Keratinocyte (primary cell): ENCODE measurements at regions not wholly inside any gene's neighbourhood (a gene's known extent, or its start where the extent isn't known, plus 50 kb on each side); places are given as distances from the start of the nearest gene placed in this dataset.

ENCODE experiments used
- DNase-seq: peaks from one replicate; pipeline ENCODE4 v3.0.0-alpha.2; 2011; ENCODE audit warnings: low read depth, missing footprints, low spot score
- FAIRE-seq: peaks from 2 replicates; lab custom pipeline; 2011; peaks lifted over from hg19 to GRCh38; lab: Jason Lieb, UNC
- H2AFZ ChIP-seq: 2 replicates; pipeline ENCODE4 v1.6.0; 2012; ENCODE audit warnings: low read length, control low read depth, inconsistent platforms; ENCODE audit not compliant: control insufficient read depth
- H3K27ac ChIP-seq: 2 replicates; pipeline ENCODE4 v1.5.1; 2011; ENCODE audit warnings: low read length; ENCODE audit not compliant: control insufficient read depth, insufficient read depth
- H3K27me3 ChIP-seq: 3 replicates; pipeline ENCODE4 v1.6.0; 2011; ENCODE audit warnings: low read length; ENCODE audit not compliant: control insufficient read depth, insufficient read depth; ENCODE audit errors: extremely low read depth
- H3K36me3 ChIP-seq, 2 experiments: 2 replicates in 1 of 2; 3 replicates in 1 of 2; pipeline ENCODE4 v1.5.1; 2011; ENCODE audit warnings: low read length in 2 of 2, mild to moderate bottlenecking in 1 of 2; ENCODE audit not compliant: control insufficient read depth in 2 of 2, insufficient read depth in 2 of 2; ENCODE audit errors: extremely low read depth in 1 of 2
- H3K4me1 ChIP-seq: 3 replicates; pipeline ENCODE4 v1.5.1; 2011; ENCODE audit warnings: low read length; ENCODE audit not compliant: control insufficient read depth, insufficient read depth; ENCODE audit errors: extremely low read depth
- H3K4me2 ChIP-seq: 3 replicates; pipeline ENCODE4 v1.6.0; 2011; ENCODE audit warnings: low read depth, low read length; ENCODE audit not compliant: control insufficient read depth, insufficient read depth; ENCODE audit errors: extremely low read depth
- H3K4me3 ChIP-seq, 3 experiments: fragments of 200-600 bp in 1 of 3; sonication (generic) in 1 of 3; 2 replicates in 2 of 3; 3 replicates in 1 of 3; pipeline ENCODE4 v1.5.1; 2011 to 2016; ENCODE audit warnings: low read length in 3 of 3, mild to moderate bottlenecking in 3 of 3, control low read depth in 2 of 3, inconsistent platforms in 1 of 3, low read depth in 1 of 3, mixed read lengths in 1 of 3, mixed run types in 1 of 3, moderate library complexity in 1 of 3; ENCODE audit not compliant: control insufficient read depth in 2 of 3, insufficient read depth in 2 of 3; ENCODE audit errors: extremely low read depth in 1 of 3
- H3K79me2 ChIP-seq: 2 replicates; pipeline ENCODE4 v1.6.0; 2012; ENCODE audit warnings: low read length; ENCODE audit not compliant: control insufficient read depth, insufficient read depth
- H3K9ac ChIP-seq: 3 replicates; pipeline ENCODE4 v1.6.0; 2011; ENCODE audit warnings: low read length; ENCODE audit not compliant: control insufficient read depth, insufficient read depth; ENCODE audit errors: extremely low read depth
- H3K9me1 ChIP-seq: 3 replicates; pipeline ENCODE4 v1.6.0; 2011; ENCODE audit warnings: low read length; ENCODE audit not compliant: control insufficient read depth, insufficient read depth; ENCODE audit errors: extremely low read depth
- H3K9me3 ChIP-seq: 2 replicates; pipeline ENCODE4 v1.5.1; 2012; ENCODE audit warnings: low read depth, low read length; ENCODE audit not compliant: control insufficient read depth
- H4K20me1 ChIP-seq: 3 replicates; pipeline ENCODE4 v1.6.0; 2011; ENCODE audit warnings: low read length; ENCODE audit not compliant: control insufficient read depth, insufficient read depth; ENCODE audit errors: extremely low read depth
- EZH2 ChIP-seq: IDR thresholded peaks from one replicate; pipeline ENCODE4 v1.6.1; 2012; ENCODE audit warnings: inconsistent platforms, mild to moderate bottlenecking, low read length, moderate library complexity
- dilution Hi-C: fragments of 300-500 bp; cut with MboI; formaldehyde crosslinking; loops from one replicate; pipeline ENCODE4 v1.7.0; 2020; ENCODE audit warnings: low sequenced_read_pairs; ENCODE audit not compliant: extremely low pct_ligation_motif_present
- TF ChIP-seq, protein P1 (sequence below), 3 experiments: IDR thresholded peaks in 1 of 3; conservative IDR thresholded peaks in 1 of 3; optimal IDR thresholded peaks in 1 of 3; 2 replicates in 2 of 3; 3 replicates in 1 of 3; pipeline versions ENCODE3 to v1.5.1; 2011; ENCODE audit warnings: low read length in 3 of 3, mild to moderate bottlenecking in 3 of 3, moderate library complexity in 2 of 3, control low read depth in 1 of 3, inconsistent platforms in 1 of 3; ENCODE audit not compliant: insufficient read depth in 2 of 3; ENCODE audit errors: extremely low read depth in 1 of 3

DNA sequence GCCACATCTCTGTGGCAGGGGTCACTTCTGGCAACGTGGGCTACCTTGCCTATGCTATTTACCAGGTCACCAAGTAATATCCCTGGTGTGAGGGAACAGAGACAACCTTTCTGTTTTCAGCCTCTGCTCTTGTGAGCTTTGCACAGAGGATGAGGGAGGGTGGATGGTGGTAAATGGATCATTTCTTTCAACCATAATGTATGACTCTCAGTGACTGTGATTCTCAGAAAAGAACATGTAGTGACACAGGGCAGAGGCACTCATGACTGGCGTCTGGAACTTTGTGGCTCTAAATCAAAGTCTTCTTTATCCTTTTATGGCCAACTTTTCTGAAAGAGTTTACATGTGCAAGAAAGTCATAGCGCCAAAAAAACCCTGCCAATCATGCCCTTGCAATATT is 153.5 kb upstream of the USP24 start:
- TF ChIP-seq EZH2 = no peak

DNA sequence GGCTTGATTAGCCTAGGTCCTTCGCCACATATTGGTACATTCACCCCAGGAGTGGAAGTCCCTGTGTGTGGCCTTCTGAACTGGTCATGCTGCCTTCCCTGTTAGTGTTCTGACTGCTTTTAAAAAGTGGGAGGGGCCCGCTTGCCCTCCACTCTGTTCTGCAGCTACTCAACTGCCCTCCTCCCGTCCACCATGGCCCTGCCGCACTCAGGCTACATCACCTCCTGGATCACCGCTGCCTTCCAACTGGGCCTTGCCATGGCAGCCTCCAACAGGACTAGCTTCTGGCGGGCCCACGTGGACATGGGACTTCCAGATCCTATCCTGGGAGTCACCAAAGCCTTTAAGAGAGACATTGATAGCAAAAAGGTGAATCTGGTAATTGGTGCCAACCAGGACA is 152.1 kb upstream of the USP24 start:
- no peak overlapping the region for H3K4me3 ChIP-seq
- no peaks in the 10 kb centered on the region for H4K20me1 ChIP-seq
- DNase-seq = no peak
- H3K4me1 ChIP-seq = no peaks in the 10 kb centered on the region
- H3K79me2 ChIP-seq = no peaks in the 10 kb centered on the region
- no peaks in the 10 kb centered on the region for H3K9me1 ChIP-seq
- H3K27me3 ChIP-seq = no peaks in the 10 kb centered on the region
- H3K9me3 ChIP-seq = no peaks in the 10 kb centered on the region
- no peak overlapping the region for H3K9ac ChIP-seq
- no peak overlapping the region for H3K4me2 ChIP-seq
- no peak overlapping the region for H2AFZ ChIP-seq
- H3K36me3 ChIP-seq = no peaks in the 10 kb centered on the region
- no peak overlapping the region for H3K27ac ChIP-seq
- dilution Hi-C loops = no loop called here
- TF ChIP-seq, protein P1, sequence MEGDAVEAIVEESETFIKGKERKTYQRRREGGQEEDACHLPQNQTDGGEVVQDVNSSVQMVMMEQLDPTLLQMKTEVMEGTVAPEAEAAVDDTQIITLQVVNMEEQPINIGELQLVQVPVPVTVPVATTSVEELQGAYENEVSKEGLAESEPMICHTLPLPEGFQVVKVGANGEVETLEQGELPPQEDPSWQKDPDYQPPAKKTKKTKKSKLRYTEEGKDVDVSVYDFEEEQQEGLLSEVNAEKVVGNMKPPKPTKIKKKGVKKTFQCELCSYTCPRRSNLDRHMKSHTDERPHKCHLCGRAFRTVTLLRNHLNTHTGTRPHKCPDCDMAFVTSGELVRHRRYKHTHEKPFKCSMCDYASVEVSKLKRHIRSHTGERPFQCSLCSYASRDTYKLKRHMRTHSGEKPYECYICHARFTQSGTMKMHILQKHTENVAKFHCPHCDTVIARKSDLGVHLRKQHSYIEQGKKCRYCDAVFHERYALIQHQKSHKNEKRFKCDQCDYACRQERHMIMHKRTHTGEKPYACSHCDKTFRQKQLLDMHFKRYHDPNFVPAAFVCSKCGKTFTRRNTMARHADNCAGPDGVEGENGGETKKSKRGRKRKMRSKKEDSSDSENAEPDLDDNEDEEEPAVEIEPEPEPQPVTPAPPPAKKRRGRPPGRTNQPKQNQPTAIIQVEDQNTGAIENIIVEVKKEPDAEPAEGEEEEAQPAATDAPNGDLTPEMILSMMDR (optimal IDR thresholded peaks at IDR 0.05 in 1 of 3, IDR thresholded peaks at IDR 0.05 in 1 of 3, conservative IDR thresholded peaks at IDR 0.05 in 1 of 3; ENCODE audit: extremely low read depth in 1 of 3, insufficient read depth in 2 of 3, low read length in 3 of 3) = no peak
- no peak for TF ChIP-seq EZH2
- FAIRE-seq = no peak

More for the DNA sequence above, 153.5 kb upstream of the USP24 start:
- no peaks in the 10 kb centered on the region for H3K36me3 ChIP-seq
- DNase-seq = no peak
- H3K4me1 ChIP-seq = no peaks in the 10 kb centered on the region
- H3K4me2 ChIP-seq = no peak overlapping the region
- H3K27me3 ChIP-seq = no peaks in the 10 kb centered on the region
- no peak for FAIRE-seq
- dilution Hi-C loops = no loop called here
- no peaks in the 10 kb centered on the region for H4K20me1 ChIP-seq
- H3K9me1 ChIP-seq = no peaks in the 10 kb centered on the region
- H3K79me2 ChIP-seq = no peaks in the 10 kb centered on the region
- H2AFZ ChIP-seq = no peak overlapping the region
- no peaks in the 10 kb centered on the region for H3K9me3 ChIP-seq
- H3K4me3 ChIP-seq = no peak overlapping the region
- no peak overlapping the region for H3K27ac ChIP-seq
- no peak overlapping the region for H3K9ac ChIP-seq

DNA sequence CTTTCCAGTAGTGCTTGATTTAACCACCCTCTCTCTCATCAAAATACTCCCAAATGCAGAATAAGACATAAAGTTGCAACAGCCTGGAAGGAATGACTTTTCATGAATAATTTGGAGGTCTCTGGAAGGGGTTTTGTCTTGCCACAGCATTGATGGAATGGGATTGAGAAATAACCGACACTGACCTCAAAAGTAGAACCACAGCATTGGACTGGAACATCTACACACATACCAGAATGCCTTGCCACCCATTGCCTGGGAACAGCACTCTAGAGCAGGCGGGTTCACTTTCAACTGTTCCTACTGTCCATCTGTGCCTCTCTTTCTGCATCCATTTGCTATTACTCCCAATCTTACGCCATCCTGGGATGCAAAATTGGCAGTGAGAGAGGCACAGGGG is 149.1 kb upstream of the USP24 start:
- no peaks in the 10 kb centered on the region for H4K20me1 ChIP-seq
- dilution Hi-C loops = no loop called here
- H3K9ac ChIP-seq = no peak overlapping the region
- DNase-seq (no peak), FAIRE-seq (no peak)
- H2AFZ ChIP-seq = no peak overlapping the region
- no peak overlapping the region for H3K4me3 ChIP-seq
- no peak overlapping the region for H3K4me2 ChIP-seq
- no peaks in the 10 kb centered on the region for H3K9me3 ChIP-seq
- H3K79me2 ChIP-seq = no peaks in the 10 kb centered on the region
- H3K27ac ChIP-seq = no peak overlapping the region
- H3K9me1 ChIP-seq = no peaks in the 10 kb centered on the region
- H3K4me1 ChIP-seq = no peaks in the 10 kb centered on the region
- no peaks in the 10 kb centered on the region for H3K27me3 ChIP-seq
- no peak for TF ChIP-seq EZH2
- TF ChIP-seq, protein P1 (optimal IDR thresholded peaks at IDR 0.05 in 1 of 3, IDR thresholded peaks at IDR 0.05 in 1 of 3, conservative IDR thresholded peaks at IDR 0.05 in 1 of 3; ENCODE audit: extremely low read depth in 1 of 3, insufficient read depth in 2 of 3, low read length in 3 of 3) = no peak
- no peaks in the 10 kb centered on the region for H3K36me3 ChIP-seq
